HG03520 (cell line): ENCODE measurements at regions not wholly inside any gene's neighbourhood (a gene's known extent, or its start where the extent isn't known, plus 50 kb on each side); places are given as distances from the start of the nearest gene placed in this dataset.
"Not testable (repeated sequence)": the region's sequence is repeated elsewhere in the genome, so short reads cannot be mapped to it uniquely, and the experiment has no call there.

Experiments used
- ATAC-seq: cut with Tn5 transposase; IDR thresholded peaks from one replicate; pipeline ENCODE4 v1.9.1; 2021; ENCODE audit warnings: mild to moderate bottlenecking, moderate library complexity; ENCODE audit not compliant: unreplicated experiment

DNA sequence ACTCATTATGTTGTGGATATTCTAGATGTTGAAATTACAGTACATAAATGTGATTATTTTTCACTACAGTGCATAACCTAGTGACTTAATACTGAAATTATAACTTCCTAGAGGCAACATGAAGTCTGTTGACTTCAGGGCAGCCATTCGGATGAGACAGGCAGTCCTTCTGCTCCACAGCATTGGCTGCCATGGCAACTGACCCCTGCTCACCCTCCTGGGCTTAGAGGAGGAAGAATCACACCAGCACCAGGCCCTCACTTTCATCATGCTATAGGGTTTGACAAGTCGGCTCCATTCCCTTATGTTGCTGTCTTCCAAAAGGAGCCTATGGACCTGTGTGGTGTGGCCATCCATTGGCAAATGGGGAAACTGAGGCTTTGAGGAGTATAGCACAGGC, 233.5 kb upstream of the TMEM132C start:
- ATAC-seq: no peak

GRCh38 chr12:128040971-128041370, 226.0 kb upstream of the TMEM132C start:
- ATAC-seq: no peak

- ATAC-seq: not testable (repeated sequence)
Observed at GRCh38 chr12:128042283-128042682, 224.7 kb upstream of the TMEM132C start.

- no peak for ATAC-seq
Observed at GRCh38 chr12:128042825-128043224, 224.1 kb upstream of the TMEM132C start.

GRCh38 chr12:128043317-128043716, 223.7 kb upstream of the TMEM132C start:
- no peak for ATAC-seq

- ATAC-seq: no peak
Observed at GRCh38 chr12:128047266-128048060, 219.5 kb upstream of the TMEM132C start.

DNA sequence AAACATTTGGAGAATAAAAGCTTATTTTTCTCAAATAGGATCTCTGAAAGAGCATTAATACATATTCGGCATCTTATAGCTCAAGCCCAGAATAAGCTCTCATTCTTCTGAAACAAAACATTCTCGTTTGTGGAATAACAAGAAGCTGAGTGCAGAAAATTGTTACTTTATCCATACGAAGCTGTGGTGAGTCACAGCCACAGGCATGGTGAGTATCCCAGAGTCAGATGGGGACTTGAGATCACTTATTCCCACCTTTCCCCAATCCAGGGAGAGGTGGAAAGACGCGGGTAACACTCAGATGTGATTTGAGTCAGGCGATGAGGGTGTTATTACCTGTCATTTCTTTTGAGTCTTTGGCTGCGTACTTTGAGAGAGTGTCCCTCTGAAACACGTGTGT, 214.6 kb upstream of the TMEM132C start:
- no peak for ATAC-seq

GRCh38 chr12:128052777-128053176, 214.2 kb upstream of the TMEM132C start:
- no peak for ATAC-seq

DNA sequence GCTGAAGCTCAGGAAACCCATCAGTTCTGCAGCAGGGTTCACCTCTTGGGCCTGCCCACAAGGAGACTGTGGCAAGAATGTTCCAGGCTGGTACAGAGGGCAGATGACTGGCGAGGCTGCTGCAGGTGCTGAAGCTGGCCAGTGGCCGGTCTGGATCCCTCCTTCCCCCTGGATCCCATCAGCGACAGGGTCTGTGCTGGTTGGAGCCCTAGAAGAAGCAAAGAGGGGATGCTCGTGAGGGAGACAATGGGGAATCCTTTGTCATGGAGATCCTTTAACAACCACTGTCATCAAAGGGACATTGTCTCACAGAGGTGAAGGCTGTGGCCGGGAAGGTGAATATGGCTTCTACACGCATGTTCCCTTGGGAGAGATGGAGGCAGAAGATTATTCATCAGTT, 211.4 kb upstream of the TMEM132C start:
- ATAC-seq: no peak

DNA sequence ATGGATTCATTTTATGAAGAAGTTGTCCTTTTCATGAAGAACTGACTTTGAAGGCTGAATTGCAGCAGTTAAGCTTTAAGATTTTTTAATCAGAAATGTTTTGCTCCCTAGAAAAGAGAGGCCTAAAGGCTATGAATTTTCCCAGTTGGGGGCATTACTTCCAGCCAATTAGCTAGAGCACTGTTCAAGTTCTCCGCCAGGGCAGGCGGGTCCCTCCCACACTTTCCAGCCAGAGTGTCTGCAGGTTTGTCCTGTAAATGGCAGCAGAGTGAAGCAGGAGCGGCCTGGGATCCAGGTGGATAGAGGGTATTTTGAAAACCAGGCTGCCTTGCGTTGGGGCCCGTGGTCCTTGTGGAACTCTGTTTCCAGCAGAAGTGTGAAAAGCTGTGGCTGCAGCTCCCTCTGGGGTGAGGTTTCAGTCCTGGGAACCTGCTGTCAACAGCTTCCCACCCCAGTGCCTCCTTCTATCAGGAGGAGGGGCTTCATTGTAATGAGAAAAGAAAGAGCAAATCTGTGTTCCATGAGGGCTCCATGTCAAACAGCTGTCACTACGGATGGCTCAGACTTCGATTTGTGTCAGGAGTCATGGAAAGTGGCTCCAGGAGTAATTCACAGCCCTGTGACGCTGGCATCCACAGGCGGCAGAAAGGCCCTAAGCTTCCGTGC, 210.7 kb upstream of the TMEM132C start:
- no peak for ATAC-seq

GRCh38 chr12:128057586-128057985, 209.4 kb upstream of the TMEM132C start:
- no peak for ATAC-seq

DNA sequence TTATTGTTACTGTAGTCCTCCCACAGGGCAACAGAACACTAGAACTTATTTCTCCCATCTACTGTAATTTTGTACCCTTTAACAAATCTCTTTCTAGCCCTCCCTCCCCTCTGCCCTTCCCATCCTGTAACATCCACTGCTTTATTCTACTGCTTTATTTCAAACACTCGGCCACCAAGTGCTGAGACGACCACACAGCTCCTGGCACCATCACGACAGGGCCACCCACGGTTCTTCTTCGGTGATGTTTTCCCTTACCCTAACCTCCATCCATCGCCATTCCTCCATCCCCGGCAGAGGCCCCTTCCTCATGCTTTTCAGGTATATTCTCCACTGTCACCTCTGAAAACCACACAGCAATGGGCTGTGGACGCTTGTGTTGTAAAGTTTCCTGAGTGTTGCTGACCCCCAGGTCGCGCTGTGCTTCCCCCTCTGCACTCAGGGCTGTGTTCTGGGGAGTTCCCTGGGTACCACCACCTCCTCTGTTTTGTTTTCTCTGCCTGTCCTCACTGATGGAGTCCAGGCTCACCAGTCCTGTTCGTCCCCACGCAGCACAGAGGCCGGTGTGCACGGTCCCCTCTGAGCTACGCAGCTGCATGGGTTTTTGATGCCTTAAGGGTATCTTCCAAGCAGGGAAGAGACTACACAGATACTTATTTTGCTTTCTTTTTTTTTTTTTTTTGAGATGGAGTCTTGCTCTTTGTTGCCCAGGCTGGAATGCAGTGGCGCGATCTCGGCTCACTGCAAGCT, 207.2 kb upstream of the TMEM132C start:
- no peak for ATAC-seq

- no peak for ATAC-seq
Observed at GRCh38 chr12:128068211-128068610, 198.8 kb upstream of the TMEM132C start.

GRCh38 chr12:128069359-128069997, 197.5 kb upstream of the TMEM132C start:
- ATAC-seq: no peak

- ATAC-seq: no peak
Observed at GRCh38 chr12:128073937-128074336, 193.0 kb upstream of the TMEM132C start.

GRCh38 chr12:128075332-128075731, 191.6 kb upstream of the TMEM132C start:
- no peak for ATAC-seq

- ATAC-seq: no peak
Observed at GRCh38 chr12:128076188-128076587, 190.8 kb upstream of the TMEM132C start.

DNA sequence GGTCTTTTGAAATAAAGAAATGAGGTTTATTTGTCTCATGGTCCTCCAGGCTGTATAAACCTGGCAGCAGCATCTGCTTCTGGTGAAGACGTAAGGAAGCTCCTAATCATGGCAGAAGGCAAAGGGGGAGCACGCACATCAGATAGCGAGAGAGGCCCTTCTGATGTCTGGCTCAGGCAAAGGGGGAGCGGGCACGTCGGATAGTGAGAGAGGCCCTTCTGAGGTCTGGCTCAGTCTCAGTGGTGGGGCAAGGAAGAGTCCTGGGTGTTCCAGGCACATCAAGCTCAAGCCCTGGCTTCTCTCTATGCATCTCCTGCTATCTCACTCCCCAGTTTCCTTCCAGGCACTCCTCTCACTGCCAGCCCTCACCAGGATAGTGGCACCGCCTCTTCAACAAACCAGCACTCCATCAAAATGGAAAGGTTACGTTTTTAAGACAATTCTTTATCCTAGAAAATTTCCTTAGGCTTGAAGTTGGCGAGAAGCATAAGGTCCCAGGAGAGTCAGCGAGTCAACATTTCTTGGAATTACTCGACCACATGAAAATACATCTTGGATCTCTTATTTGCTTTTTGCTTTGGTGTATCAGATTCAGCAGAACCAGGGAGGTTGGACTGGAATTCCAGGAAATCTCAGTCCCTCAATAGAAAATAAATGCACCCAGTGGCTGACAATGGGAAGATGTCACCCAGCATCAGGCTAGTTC, 189.6 kb upstream of the TMEM132C start:
- no peak for ATAC-seq

- ATAC-seq: no peak
Observed at GRCh38 chr12:128077917-128078298, 189.1 kb upstream of the TMEM132C start.

DNA sequence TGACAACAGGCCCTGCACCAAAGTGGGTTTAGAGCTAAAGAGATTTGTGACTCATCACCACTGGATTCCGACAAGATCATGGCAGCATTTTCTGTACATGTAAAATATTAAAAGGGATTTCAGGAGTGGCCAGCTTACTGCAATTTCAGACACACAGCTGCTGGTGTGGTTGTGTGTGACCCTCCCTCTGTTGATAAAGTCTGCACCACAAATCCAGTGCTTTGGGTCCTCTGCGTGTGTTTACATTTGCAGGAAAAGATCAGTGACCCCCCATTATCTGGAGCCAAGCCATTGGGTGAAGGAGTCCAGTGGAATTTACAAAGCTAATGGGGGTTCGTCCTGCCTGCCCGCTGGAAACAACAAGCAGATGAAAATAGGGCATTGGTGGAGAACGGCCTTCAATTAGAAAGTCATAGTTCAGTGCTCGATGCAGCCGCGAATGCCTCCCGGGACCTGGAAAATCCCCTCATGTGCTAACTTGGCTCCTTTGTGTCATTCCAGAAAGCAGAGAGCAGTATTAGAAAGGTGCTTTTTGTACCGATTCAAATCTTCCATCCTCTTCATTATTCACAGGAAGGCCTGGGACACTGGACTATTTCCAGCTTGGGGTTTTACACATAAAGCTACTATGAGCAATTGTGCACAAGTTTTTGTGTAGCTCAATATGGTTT, 188.5 kb upstream of the TMEM132C start:
- no peak for ATAC-seq
